ENCODE measurements at regions not wholly inside any gene's neighbourhood (a gene's known extent, or its start where the extent isn't known, plus 50 kb on each side); places are given as distances from the start of the nearest gene placed in this dataset.

DNA sequence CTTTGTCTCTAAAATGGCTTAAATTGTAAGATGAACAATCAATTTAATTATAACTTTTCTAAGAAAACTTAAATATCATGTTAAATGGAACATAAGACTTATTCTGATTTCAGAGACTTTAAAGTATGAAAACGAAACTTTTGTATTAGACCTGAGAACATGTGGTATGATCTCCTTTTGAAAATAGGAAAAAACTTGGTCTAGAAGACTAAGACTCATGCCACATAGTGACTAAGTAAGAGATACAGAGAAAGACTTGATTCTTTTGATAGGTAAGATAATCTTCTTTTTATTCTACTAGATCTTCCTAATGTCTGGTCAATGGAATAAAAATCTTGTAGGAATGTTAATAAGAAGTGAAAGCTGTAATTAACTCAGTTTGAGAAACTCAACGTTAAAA is 326.3 kb upstream of the GRIA3 start:
- TF ChIP-seq, protein P1, sequence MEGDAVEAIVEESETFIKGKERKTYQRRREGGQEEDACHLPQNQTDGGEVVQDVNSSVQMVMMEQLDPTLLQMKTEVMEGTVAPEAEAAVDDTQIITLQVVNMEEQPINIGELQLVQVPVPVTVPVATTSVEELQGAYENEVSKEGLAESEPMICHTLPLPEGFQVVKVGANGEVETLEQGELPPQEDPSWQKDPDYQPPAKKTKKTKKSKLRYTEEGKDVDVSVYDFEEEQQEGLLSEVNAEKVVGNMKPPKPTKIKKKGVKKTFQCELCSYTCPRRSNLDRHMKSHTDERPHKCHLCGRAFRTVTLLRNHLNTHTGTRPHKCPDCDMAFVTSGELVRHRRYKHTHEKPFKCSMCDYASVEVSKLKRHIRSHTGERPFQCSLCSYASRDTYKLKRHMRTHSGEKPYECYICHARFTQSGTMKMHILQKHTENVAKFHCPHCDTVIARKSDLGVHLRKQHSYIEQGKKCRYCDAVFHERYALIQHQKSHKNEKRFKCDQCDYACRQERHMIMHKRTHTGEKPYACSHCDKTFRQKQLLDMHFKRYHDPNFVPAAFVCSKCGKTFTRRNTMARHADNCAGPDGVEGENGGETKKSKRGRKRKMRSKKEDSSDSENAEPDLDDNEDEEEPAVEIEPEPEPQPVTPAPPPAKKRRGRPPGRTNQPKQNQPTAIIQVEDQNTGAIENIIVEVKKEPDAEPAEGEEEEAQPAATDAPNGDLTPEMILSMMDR (IDR thresholded peaks at IDR 0.05), result no peak
- TF ChIP-seq POLR2AphosphoS5 (IDR thresholded peaks at IDR 0.05), result no peak
